Skeletal muscle satellite cell (primary cell): ENCODE measurements at regions not wholly inside any gene's neighbourhood (a gene's known extent, or its start where the extent isn't known, plus 50 kb on each side); places are given as distances from the start of the nearest gene placed in this dataset. TPM values are rescaled to one million over a fixed set of nuclear protein-coding genes. Genes with fewer than 3 reads are reported as not detected.
"Not testable (repeated sequence)": the region's sequence is repeated elsewhere in the genome, so short reads cannot be mapped to it uniquely, and the experiment has no call there.

Experiments used
- H3K27me3 ChIP-seq: 2 replicates; pipeline ENCODE4 v1.7.0; 2013; ENCODE audit warnings: low read length; ENCODE audit not compliant: control insufficient read depth, insufficient read depth
- H3K36me3 ChIP-seq: 2 replicates; pipeline ENCODE4 v1.7.0; 2013; ENCODE audit warnings: mild to moderate bottlenecking, control low read depth, low read length; ENCODE audit not compliant: insufficient read depth
- H3K4me1 ChIP-seq: 2 replicates; pipeline ENCODE4 v1.7.0; 2013; ENCODE audit warnings: low read length; ENCODE audit not compliant: control insufficient read depth, insufficient read depth
- H3K4me2 ChIP-seq: 2 replicates; pipeline ENCODE4 v1.7.0; 2013; ENCODE audit warnings: mild to moderate bottlenecking, low read length
- H3K4me3 ChIP-seq: 2 replicates; pipeline ENCODE4 v1.7.0; 2013; ENCODE audit warnings: low read length
- H3K9ac ChIP-seq: 2 replicates; pipeline ENCODE4 v1.7.0; 2013; ENCODE audit warnings: mild to moderate bottlenecking, low read depth, low read length, moderate library complexity
- H3K9me3 ChIP-seq: replicated peaks from 2 replicates; pipeline ENCODE4 v1.7.0; 2013; ENCODE audit warnings: mild to moderate bottlenecking, control low read depth, low read length
- small RNA-seq: library from RNA; depleted of rRNA; stranded (forward); fragments of <200 nt; gene quantifications from one replicate; pipeline ENCODE3, GENCODE V24; 2012

GRCh38 chr21:15672578-15672977 lies 57.2 kb upstream of the USP25 start:
- not testable (repeated sequence) for H3K36me3 ChIP-seq, H3K9ac ChIP-seq, H3K4me3 ChIP-seq, H3K27me3 ChIP-seq, H3K4me2 ChIP-seq, H3K4me1 ChIP-seq, H3K9me3 ChIP-seq

DNA sequence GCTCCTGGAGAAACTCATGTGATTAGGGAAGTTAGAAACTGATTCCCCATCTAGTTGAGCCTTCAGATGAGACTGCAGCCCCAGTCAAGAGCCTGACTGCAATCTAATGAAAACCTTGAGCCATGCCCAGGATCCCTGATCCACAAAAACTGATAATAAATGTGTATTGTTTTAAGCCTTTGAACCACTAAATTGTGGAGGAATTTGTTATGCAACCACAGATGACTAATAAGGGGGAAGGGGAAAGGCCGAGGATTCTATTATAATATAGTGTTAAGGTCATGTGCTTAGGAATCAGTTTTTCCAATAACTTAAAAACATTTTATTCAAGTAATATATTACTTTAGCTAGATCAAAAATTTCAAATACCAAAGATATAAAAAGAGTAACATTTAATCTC lies 52.8 kb upstream of the USP25 start:
- Histone ChIP-seq H3K4me2 (no peak overlapping the region), H3K9me3 (no peaks in the 10 kb centered on the region), H3K36me3 (no peaks in the 10 kb centered on the region), H3K27me3 (no peaks in the 10 kb centered on the region), H3K9ac (no peak overlapping the region), H3K4me1 (peaks cover 8% of the 10 kb centered on the region), H3K4me3 (no peak overlapping the region)

GRCh38 chr21:15679630-15680029 lies 50.2 kb upstream of the USP25 start:
- Histone ChIP-seq H3K4me2 (no peak overlapping the region), H3K9ac (no peak overlapping the region), H3K9me3 (no peaks in the 10 kb centered on the region), H3K36me3 (no peaks in the 10 kb centered on the region), H3K4me3 (no peak overlapping the region), H3K4me1 (peaks cover 25% of the 10 kb centered on the region), H3K27me3 (no peaks in the 10 kb centered on the region)

Small RNA genes in the stretch of these regions (small RNA-seq; reads per million reads assigned to genes)
- not detected for gene AF246928.1
- gene CYCSP42 = not detected
- gene RNU6-1326P = not detected
